ENCODE measurements at regions not wholly inside any gene's neighbourhood (a gene's known extent, or its start where the extent isn't known, plus 50 kb on each side); places are given as distances from the start of the nearest gene placed in this dataset.

- TF ChIP-seq CTCF (IDR thresholded peaks at IDR 0.05; ENCODE audit: insufficient read depth, low read length): peak; percentile 28
- H3K4me3 ChIP-seq (ENCODE audit: low read depth, low read length): peak overlapping the region; percentile 69
- DNase-seq (ENCODE audit: low read depth): peak; percentile 69
Measured at GRCh38 chr6:26249957-26250697, 114.9 kb upstream of the BTN3A2 start.

GRCh38 chr6:26250698-26251044, 114.3 kb upstream of the BTN3A2 start:
- peak overlapping the region; percentile 73 for H3K4me3 ChIP-seq (ENCODE audit: low read depth, low read length)
- no peak for TF ChIP-seq CTCF (IDR thresholded peaks at IDR 0.05; ENCODE audit: insufficient read depth, low read length)
- peak; percentile 66 for DNase-seq (ENCODE audit: low read depth)

GRCh38 chr6:26251354-26252076, 113.5 kb upstream of the BTN3A2 start:
- peak; percentile 93 for DNase-seq (ENCODE audit: low read depth)
- peak overlapping the region; percentile 73 for H3K4me3 ChIP-seq (ENCODE audit: low read depth, low read length)
- TF ChIP-seq CTCF (IDR thresholded peaks at IDR 0.05; ENCODE audit: insufficient read depth, low read length): no peak

DNA sequence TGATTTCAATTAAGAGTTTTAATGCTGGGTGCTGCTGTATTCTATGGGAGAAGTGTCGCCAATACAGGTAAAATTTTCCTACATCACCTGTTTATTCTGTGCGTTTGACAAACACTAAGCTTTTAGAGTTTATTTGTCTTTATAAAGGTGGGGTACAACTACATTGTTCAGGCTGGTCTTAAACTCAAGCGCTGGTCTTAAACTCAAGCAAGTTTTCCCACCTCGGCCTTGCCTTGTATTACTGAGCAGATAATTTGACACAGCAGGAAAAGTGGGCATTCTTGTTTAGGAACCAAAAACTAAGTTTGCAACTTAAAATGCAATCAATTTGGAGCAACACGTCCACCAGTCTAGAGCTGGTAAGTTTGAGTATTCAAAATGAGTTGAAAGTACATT, 112.9 kb upstream of the BTN3A2 start:
- TF ChIP-seq CTCF (IDR thresholded peaks at IDR 0.05; ENCODE audit: insufficient read depth, low read length): no peak
- no peak for DNase-seq (ENCODE audit: low read depth)
- peak overlapping the region; percentile 73 for H3K4me3 ChIP-seq (ENCODE audit: low read depth, low read length)

DNA sequence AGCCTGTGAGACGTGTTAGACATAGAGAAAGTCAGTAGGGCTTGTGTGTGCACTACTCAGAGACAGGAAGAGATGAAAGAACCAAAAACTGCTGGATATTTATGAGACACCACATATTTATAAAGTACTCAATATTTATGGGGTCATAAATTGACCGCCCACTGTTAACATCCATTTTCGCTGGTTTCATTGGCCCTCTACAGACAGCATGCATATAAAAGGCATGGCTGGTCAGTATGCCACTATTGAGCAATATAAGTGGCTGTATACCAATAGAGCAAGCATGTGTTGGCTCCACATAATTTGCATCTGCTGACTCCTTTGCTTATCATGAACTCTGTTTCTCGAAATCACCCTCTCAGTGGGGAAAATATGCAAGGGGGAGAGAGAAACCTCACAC, 110.3 kb upstream of the BTN3A2 start:
- no peak for TF ChIP-seq CTCF (IDR thresholded peaks at IDR 0.05; ENCODE audit: insufficient read depth, low read length)
- no peak overlapping the region for H3K4me3 ChIP-seq (ENCODE audit: low read depth, low read length)
- DNase-seq (ENCODE audit: low read depth): no peak

DNA sequence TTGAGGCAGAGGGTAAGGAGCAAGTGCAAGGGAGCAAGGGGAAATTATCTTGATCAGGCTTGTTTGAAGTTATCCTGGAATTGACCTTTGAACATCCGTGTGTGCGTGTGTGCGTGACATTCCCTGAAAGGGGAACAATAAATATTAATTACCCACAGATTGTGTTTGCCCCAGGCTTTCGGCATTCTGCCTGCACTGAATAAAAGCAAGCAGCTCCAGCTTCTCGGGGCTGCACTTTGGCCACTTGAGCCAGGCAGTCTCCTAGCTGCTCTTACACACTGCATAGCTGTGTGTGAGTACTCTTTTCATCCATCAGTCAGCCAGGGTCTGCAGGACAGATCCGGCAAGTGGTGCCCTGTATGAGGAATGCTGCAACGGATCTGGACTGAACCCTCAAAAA, 107.7 kb upstream of the BTN3A2 start:
- DNase-seq (ENCODE audit: low read depth): no peak
- no peak for TF ChIP-seq CTCF (IDR thresholded peaks at IDR 0.05; ENCODE audit: insufficient read depth, low read length)

More for the DNA sequence above, 107.7 kb upstream of the BTN3A2 start:
- no peak overlapping the region for H3K4me3 ChIP-seq (ENCODE audit: low read depth, low read length)
